Osteocyte (in vitro differentiated cells): ENCODE measurements at regions not wholly inside any gene's neighbourhood (a gene's known extent, or its start where the extent isn't known, plus 50 kb on each side); places are given as distances from the start of the nearest gene placed in this dataset.

Source experiments
- DNase-seq: peaks from one replicate; pipeline ENCODE4 v3.0.0; 2021; ENCODE audit warnings: mixed read lengths; ENCODE audit not compliant: unreplicated experiment; ENCODE audit errors: extremely low spot score
- H3K27ac Mint-ChIP-seq: one replicate; pipeline ENCODE4 v1.8.0; 2021; ENCODE audit warnings: mild to moderate bottlenecking, mixed read lengths; ENCODE audit not compliant: unreplicated experiment
- H3K27me3 Mint-ChIP-seq: one replicate; pipeline ENCODE4 v1.8.0; 2021; ENCODE audit warnings: mixed read lengths; ENCODE audit not compliant: unreplicated experiment
- H3K36me3 Mint-ChIP-seq: one replicate; pipeline ENCODE4 v1.8.0; 2021; ENCODE audit warnings: mixed read lengths; ENCODE audit not compliant: unreplicated experiment
- H3K4me1 Mint-ChIP-seq: one replicate; pipeline ENCODE4 v1.8.0; 2021; ENCODE audit warnings: mixed read lengths; ENCODE audit not compliant: unreplicated experiment
- H3K4me3 Mint-ChIP-seq: one replicate; pipeline ENCODE4 v1.8.0; 2021; ENCODE audit warnings: mild to moderate bottlenecking, moderate library complexity, mixed read lengths; ENCODE audit not compliant: unreplicated experiment
- H3K9me3 Mint-ChIP-seq: one replicate; pipeline ENCODE4 v1.8.0; 2021; ENCODE audit warnings: mixed read lengths; ENCODE audit not compliant: unreplicated experiment
- TF ChIP-seq, protein P1 (sequence below): fragments of 200-600 bp; sonication (generic); IDR thresholded peaks from 2 replicates; pipeline ENCODE4 v1.5.0; 2021; ENCODE audit warnings: antibody characterized with exemption, mild to moderate bottlenecking, moderate library complexity

DNA sequence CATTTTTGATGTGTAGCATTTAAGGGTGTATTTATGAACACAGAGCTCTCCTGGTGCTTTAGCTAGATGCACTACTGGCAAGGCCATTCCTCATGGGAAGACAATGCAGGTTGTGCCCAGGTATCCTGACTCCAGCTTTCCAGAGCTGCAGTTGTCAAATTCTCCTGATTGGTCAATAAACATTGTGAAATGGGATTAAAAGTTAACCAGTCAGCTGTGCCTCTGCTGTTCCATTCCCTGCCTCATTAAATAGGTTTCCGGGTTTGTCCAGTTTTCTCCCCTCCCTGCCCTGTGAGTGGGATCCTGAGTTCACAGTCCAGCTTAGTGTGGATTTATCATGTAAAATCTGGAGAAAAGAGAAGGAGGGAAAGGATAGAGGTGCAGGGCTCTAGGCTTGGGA is 207.3 kb downstream of the SQOR start:
- H3K27me3 Mint-ChIP-seq: peaks cover 22% of the 10 kb centered on the region

DNA sequence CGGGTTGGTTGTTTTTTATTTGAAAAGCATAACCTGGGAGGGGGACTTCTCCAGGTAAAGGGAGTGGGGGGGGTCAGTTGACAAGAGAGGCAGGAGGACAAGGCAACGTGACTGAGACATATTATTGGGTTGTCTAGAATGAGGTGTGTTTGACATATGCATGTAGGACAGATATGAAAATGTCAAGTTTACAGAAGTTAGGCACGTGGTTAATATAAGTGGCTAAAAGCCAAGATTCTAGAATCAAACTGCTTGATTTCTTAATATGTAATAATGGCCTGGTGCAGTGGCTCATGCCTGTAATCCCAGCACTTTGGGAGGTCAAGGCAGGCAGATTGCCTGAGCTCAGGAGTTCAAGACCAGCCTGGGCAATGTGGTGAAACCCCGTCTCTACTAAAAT is 212.8 kb downstream of the SQOR start:
- Mint-ChIP-seq H3K4me3 (no peak overlapping the region), H3K27ac (no peak overlapping the region), H3K4me1 (no peaks in the 10 kb centered on the region), H3K9me3 (peaks cover 5% of the 10 kb centered on the region), H3K27me3 (peaks cover 20% of the 10 kb centered on the region), H3K36me3 (no peaks in the 10 kb centered on the region)
- TF ChIP-seq, protein P1, sequence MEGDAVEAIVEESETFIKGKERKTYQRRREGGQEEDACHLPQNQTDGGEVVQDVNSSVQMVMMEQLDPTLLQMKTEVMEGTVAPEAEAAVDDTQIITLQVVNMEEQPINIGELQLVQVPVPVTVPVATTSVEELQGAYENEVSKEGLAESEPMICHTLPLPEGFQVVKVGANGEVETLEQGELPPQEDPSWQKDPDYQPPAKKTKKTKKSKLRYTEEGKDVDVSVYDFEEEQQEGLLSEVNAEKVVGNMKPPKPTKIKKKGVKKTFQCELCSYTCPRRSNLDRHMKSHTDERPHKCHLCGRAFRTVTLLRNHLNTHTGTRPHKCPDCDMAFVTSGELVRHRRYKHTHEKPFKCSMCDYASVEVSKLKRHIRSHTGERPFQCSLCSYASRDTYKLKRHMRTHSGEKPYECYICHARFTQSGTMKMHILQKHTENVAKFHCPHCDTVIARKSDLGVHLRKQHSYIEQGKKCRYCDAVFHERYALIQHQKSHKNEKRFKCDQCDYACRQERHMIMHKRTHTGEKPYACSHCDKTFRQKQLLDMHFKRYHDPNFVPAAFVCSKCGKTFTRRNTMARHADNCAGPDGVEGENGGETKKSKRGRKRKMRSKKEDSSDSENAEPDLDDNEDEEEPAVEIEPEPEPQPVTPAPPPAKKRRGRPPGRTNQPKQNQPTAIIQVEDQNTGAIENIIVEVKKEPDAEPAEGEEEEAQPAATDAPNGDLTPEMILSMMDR: no peak
- no peak for DNase-seq

More for the DNA sequence above, 207.3 kb downstream of the SQOR start:
- H3K4me1 Mint-ChIP-seq: no peaks in the 10 kb centered on the region
- no peaks in the 10 kb centered on the region for H3K36me3 Mint-ChIP-seq
- no peak overlapping the region for H3K27ac Mint-ChIP-seq
- no peak overlapping the region for H3K4me3 Mint-ChIP-seq
- no peaks in the 10 kb centered on the region for H3K9me3 Mint-ChIP-seq
- TF ChIP-seq, protein P1: no peak
- DNase-seq: no peak

DNA sequence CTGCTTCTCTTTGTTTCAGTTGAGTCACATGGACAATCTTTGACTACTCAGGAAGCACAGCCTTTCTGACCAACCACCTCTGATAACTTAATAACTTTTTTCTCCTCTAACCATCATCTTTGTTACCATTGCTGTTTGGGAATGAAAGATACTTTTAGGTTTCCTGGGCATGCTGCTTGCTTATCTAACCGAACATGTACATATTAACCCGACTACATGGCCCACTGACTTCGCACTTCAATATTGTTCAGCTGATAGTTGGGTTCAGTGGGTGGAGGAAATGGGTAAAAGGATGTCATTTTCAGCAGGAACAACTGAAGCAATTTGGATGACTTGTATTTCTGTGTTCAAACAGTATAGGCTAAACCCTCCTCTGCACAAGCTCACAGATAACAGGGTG is 214.3 kb downstream of the SQOR start:
- peaks cover 17% of the 10 kb centered on the region for H3K27me3 Mint-ChIP-seq
- no peaks in the 10 kb centered on the region for H3K36me3 Mint-ChIP-seq
- peaks cover 5% of the 10 kb centered on the region for H3K9me3 Mint-ChIP-seq
- no peak for DNase-seq
- H3K4me3 Mint-ChIP-seq: no peak overlapping the region
- H3K4me1 Mint-ChIP-seq: no peaks in the 10 kb centered on the region
- TF ChIP-seq, protein P1: no peak
- H3K27ac Mint-ChIP-seq: no peak overlapping the region

DNA sequence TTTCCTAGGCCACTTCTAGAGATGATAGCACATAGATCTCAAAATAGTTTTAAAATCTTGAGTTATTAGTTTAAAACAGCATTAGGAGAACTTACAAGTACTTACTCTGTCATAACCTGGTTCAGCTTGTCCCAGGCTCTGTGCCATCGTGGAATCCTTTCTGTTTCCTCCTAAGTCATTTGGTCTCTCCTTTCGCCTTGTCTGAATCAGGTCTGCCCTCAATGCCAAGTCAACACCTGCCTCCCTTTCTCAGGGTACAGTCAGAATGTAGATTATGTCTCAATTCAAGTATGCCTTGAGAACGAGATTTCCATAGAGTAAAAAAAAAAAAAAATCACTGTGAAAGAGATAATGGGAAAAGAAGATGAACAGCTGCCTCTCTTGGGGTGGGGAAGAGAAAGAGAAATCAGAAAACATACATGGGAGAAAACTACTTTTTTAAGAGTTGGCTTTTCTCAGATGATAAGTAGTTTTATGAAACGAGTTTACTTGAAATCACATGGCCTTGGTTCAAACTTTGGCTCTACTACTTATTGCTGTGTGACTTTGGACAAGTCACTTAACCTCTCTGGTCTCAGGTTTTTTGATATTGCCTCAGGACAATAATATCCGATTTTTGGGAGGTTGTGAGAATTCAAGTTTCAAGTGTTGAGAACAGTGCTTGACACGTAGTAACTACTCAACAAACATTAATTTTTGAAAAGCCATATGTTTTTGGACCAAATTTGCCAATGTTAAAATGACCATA is 219.8 kb downstream of the SQOR start:
- Mint-ChIP-seq H3K27me3 (peaks cover 8% of the 10 kb centered on the region), H3K9me3 (peaks cover 5% of the 10 kb centered on the region), H3K4me3 (no peak overlapping the region), H3K27ac (no peak overlapping the region), H3K36me3 (no peaks in the 10 kb centered on the region), H3K4me1 (peaks cover 3% of the 10 kb centered on the region)
- no peak for DNase-seq
- TF ChIP-seq, protein P1: no peak

DNA sequence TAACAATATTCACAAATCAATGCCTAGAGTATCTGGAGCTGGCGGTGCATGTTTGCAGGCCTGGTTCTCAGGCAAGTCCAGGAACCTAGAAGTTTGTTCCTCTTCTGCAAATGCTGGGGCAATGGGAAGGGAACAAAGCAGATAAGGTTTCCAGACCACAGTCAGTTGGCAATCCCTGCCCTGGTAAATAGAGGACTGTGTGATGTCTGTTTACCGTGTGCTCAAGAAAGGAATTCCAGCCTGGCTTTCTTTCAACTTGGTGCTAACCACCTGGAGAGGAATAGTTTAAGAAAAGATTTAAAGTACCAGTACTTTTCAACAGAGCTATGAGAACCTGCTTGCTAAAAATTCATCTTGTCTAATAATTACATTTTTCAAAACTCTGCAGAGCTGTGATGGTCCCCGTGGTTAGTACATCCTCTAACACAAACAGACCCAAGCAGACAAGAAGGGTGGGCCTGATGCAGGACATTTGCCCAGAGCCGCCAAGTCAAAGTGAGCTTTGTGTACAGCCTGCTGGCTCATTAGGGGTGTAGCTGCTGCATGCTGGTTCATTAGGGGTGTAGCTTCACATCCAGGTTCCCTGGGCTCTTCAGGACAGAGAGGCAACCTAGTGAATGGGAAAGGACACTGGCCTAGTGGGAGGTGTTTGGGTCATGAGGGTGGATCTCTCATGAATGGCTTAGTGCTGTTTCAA is 220.5 kb downstream of the SQOR start:
- DNase-seq: no peak
- TF ChIP-seq, protein P1: no peak
- H3K9me3 Mint-ChIP-seq: peaks cover 1% of the 10 kb centered on the region

More for the DNA sequence above, 220.5 kb downstream of the SQOR start:
- peaks cover 8% of the 10 kb centered on the region for H3K27me3 Mint-ChIP-seq
- no peak overlapping the region for H3K4me3 Mint-ChIP-seq
- H3K36me3 Mint-ChIP-seq: no peaks in the 10 kb centered on the region
- no peak overlapping the region for H3K27ac Mint-ChIP-seq
- H3K4me1 Mint-ChIP-seq: peaks cover 3% of the 10 kb centered on the region
